Spleen (tissue), 7 donors: ENCODE measurements at regions not wholly inside any gene's neighbourhood (a gene's known extent, or its start where the extent isn't known, plus 50 kb on each side); places are given as distances from the start of the nearest gene placed in this dataset.

Experiments
- CTCF ChIP-seq, 11 experiments: fragments of 200-600 bp in 7 of 11; fragments of 450-650 bp in 4 of 11; sonication (generic) in 4 of 11; IDR thresholded peaks in 8 of 11; conservative IDR thresholded peaks in 3 of 11; 1 replicate in 7 of 11; 2 replicates in 4 of 11; pipeline versions ENCODE4 v1.4.0 to v1.8.0; 2016 to 2021; ENCODE audit warnings: antibody characterized with exemption in 11 of 11, inconsistent platforms in 4 of 11, mild to moderate bottlenecking in 1 of 11
- POLR2A ChIP-seq, 3 donors: fragments of 450-650 bp; IDR thresholded peaks; one replicate each; pipeline ENCODE4 v1.5.1; 2017; ENCODE audit warnings: antibody characterized with exemption in 3 of 3, mild to moderate bottlenecking in 1 of 3
- POLR2AphosphoS5 ChIP-seq, 3 donors: sonication (generic); formaldehyde crosslinking; IDR thresholded peaks; one replicate each; pipeline ENCODE4 v1.5.1; 2017; ENCODE audit warnings: antibody characterized with exemption in 3 of 3
- donor health status: DM: no; HTN: no; CAD: no; lungs with moderate emphysema.
- donor health status: DM: no; HTN: no; CAD: no.
- donor health status: DM: no; HTN: no; CAD: no.

DNA sequence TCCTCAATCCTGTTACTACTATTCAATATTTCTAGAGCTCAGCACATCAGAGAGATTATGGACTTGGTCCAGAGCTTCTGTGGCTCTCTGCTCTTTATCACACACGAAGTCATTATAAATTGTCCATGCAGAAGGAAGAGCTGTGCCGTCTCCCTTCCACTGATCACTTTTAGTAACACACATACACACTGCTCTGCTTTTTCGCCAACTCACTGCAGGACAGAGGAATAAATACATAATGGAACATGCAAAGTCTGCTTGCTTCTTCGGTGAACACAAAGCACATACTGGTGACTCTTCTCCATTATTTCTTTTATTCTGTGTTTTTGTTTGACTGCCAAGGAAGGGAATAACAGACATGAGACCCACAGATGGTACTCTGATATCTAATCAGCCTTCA, 1000.0 kb upstream of the TENM4 start:
- no peak for TF ChIP-seq CTCF (IDR thresholded peaks at IDR 0.05 in 8 of 11, conservative IDR thresholded peaks at IDR 0.05 in 3 of 11)
- no peak for TF ChIP-seq POLR2A (IDR thresholded peaks at IDR 0.05)
- TF ChIP-seq POLR2AphosphoS5 (IDR thresholded peaks at IDR 0.05), result no peak
